ENCODE measurements at regions not wholly inside any gene's neighbourhood (a gene's known extent, or its start where the extent isn't known, plus 50 kb on each side); places are given as distances from the start of the nearest gene placed in this dataset.

- TF ChIP-seq FOXM1 (IDR thresholded peaks at IDR 0.05; ENCODE audit: low read depth) (no peak), CTCF (IDR thresholded peaks at IDR 0.05) (no peak), TCF12 (IDR thresholded peaks at IDR 0.05) (no peak), SIN3A (IDR thresholded peaks at IDR 0.05; ENCODE audit: borderline replicate concordance, low read depth, low read length) (no peak), MAX (IDR thresholded peaks at IDR 0.05; ENCODE audit: low read depth) (no peak)
Observed at GRCh38 chr2:103804013-103804412, 1042.2 kb downstream of the TMEM182 start.
